Renal pelvis (tissue), 1 donor: ENCODE measurements at regions not wholly inside any gene's neighbourhood (a gene's known extent, or its start where the extent isn't known, plus 50 kb on each side); places are given as distances from the start of the nearest gene placed in this dataset.
"Not testable (repeated sequence)": the region's sequence is repeated elsewhere in the genome, so short reads cannot be mapped to it uniquely, and the experiment has no call there.

Experiments
- DNase-seq: peaks from one replicate; pipeline ENCODE4 v3.0.0-alpha.2; 2013

DNA sequence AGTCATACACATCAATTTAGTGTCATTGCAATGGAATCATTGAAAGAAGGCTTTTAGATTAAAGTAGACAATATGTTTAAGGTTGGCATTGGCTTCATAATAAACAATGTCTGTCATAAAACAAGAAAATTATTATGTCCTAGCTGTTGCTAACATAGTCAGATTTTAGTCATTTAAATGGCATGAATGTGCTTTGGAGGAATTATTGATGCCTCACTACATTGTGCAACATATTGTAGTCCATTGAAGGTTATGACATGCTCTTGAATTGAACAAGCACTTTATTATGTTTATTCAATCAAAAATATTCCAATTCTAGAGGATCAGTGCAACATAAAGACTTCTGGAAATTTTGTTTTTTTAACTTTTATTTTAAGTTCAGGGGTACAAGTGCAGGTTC is 489.8 kb upstream of the AMOT start:
- no peak for DNase-seq

DNA sequence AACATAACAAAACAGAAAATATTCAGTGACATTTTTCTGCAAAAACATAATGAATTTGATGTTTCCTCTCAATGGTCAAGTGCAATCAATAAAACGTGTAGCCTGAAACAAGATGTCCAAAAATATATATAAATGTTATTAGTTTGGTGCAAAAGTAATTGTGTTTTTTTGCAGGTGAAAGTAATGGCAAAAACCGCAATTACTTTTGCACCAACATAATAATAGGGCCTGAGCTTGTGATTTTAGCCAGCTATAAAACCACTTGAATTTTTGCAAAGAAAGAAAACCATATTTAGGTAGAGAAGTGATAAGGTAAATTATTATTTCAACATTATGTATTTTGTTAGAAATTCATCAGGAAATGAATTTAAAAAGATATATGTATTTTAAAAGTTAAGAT is 475.3 kb upstream of the AMOT start:
- DNase-seq = no peak

DNA sequence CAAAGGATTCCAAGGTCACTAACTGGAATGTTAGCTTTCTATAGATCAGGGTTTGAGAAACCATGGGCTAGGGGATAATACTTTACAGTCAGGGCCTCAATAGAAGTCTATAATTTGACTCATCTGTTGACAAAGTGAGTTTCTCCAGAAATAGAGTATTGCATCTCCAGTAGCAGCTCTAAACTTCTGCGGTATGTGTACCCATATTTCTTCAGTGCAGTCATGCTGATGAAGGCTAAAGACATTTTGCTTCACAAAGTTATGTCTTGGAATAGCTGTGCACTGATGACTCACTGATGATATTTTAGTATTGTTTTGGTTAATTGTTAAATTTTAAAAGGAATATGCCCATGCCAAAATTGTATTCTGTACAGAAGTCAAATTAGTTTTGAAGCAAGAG is 464.9 kb upstream of the AMOT start:
- DNase-seq = no peak

DNA sequence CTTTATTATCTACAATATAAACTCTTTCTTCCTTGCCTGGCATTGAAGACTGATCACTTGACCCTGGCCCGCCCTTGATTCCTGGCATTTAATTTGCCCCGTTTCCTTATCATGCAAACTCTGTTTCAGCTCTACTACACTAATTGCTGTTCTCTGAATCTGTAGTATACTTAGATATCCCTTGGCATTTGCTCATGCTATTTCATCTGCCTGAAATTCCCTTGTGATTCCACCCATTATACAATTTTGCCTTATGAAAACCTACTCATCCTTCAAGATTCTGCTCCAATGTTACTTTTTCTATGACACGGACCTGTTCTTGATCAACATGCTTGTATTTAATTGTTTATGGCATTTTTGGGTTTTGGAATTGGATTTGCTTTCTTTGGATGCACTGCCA is 459.9 kb upstream of the AMOT start:
- DNase-seq = no peak

- no peak for DNase-seq
Observed at GRCh38 chrX:113297437-113297836, 456.8 kb upstream of the AMOT start.

DNA sequence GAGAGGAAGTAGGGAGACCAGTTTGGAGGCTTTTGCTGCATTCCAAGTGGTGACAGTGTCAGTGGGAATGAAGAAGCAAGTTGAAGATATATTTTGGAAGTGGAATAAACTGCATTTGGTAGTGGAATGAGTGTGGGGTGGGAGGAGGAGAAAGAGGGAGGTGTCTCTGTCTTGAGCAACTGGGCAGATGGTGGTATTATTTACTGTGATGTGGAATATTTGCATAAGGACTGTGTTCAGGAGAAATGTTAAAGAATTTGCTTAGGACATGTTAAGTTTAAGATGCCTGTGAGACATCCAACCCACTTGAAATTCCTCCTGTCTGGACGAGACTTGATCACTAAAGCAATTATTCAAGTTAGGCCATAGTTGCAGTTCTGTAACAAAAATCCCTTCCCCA is 448.9 kb upstream of the AMOT start:
- no peak for DNase-seq

DNA sequence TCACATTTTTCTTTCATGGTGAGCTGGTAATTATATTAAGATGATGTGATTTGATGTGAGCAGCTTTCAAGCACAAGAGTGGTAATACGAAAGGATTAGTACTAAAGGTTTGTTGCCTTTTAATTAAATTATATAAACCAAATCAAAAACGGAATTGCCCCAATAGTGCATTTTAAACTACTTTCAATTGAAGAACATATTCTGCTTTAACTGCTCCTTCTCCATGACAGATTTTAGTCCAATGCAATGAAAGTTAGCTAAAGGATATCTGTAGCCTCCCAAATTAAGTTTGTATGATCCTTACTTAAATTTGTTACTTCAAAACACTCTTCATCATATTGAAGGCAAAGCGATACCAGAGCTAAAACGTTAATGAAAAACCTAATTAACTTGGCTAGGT is 447.1 kb upstream of the AMOT start:
- DNase-seq = no peak

DNA sequence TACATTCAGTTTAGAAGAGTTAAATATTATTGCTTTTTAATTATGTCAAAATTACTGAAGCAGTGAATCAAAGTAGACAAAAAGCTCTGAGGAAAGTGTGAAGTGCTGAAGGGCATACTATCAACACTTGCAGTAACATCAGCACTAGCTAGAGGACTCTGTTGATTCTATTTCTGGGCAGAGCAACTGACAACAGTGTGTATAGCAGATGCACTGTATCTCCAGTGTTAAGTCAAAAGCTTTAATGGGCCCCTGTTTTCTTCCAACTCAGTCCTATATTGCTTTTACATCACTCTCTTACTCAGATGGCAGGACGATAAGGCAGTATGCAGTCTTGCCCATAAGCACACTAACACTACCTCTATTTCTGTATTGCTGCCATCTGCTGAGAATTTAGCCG is 435.2 kb upstream of the AMOT start:
- no peak for DNase-seq

DNA sequence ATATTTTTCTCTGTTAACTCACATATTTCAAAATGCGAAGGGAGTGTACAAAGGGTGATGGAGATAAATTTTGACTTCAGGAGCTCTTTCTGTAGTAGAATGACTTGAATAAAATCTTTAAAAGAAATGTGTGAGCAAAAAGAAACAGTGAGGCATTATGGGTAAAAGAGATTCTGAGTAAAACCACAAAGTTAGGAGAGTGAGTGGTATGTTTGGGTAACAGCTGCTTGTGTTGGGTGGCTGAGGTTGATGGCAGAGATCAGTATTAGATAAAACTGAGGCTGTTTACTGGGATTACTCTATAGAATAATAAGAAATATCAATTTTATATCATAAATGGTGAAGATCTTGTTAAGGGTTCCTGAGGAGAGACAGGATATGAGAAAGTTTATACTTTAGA is 434.2 kb upstream of the AMOT start:
- no peak for DNase-seq

DNA sequence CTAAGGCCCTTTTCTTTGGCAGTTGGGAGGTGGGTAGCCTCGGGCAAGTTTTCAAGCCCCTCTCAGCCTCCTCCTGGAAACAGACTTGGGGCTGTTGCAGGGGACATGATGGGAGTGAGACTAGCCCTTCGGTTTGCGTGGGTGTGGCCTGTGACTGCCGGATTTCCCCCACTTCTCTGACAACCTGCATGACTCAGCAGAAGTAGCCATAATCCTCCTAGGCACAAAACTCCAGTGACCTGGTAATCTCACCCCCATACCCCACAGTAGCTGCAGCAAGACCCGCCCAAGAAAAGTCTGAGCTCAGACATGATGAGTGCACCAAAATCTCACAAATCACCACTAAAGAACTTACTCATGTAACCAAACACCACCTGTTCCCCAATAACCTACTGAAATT is 433.7 kb upstream of the AMOT start:
- no peak for DNase-seq

DNA sequence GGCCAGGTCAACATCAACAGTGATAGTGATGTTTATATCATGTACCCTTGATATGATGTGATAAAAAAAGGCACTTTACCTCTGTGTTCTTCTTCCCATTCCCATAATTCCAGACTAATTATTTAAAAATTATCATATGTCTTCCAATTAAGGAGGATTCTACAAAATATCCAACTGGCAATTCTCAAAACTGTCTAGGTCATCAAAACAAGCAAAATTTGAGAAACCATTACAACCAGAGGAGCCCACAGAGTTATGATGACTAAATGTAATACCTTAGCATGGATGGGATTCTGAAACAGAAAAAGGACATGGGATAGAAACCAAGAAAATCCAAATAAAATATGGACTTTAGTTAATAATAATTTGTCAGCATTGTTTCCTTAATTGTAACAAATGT is 428.6 kb upstream of the AMOT start:
- DNase-seq = no peak

GRCh38 chrX:113260474-113260873 is 419.8 kb upstream of the AMOT start:
- no peak for DNase-seq

GRCh38 chrX:113222305-113222704 is 381.7 kb upstream of the AMOT start:
- DNase-seq = no peak

DNA sequence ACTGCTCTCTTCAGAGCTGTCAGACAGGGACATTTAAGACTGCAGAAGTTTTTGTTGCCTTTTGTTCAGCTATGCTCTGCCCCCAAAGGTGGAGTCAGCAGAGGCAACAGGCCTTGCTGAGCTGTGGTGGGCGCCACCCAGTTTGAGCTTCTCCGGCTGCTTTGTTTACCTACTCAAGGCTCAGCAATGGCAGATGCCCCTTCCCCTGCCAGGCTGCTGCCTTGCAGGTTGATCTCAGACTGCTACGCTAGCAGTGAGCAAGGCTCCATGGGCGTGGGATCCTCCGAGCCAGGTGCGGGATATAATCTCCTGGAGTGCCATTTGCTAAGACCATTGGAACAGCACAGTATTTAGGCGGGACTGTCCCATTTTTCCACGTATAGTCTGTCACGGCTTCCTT is 371.4 kb upstream of the AMOT start:
- DNase-seq = no peak

DNA sequence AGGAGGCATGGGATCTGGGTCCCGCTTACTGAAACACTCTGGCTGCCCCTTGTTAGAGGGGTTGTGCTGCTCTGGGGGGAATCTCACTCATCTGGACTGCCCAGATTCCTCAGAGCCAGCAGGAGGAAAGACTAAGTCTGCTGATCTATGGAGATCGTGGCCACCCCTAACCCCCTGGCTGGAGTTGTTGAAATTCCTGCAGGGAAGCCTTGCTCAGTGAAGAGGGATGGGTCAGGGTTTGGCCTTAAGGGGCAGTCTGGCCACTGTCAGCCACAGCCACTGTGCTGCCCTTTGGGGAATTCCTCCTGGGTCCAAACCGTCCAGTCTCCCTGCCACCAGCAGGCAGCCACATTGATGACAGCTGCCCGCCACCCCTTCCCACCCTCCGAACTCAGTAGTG is 362.0 kb upstream of the AMOT start:
- DNase-seq = no peak

DNA sequence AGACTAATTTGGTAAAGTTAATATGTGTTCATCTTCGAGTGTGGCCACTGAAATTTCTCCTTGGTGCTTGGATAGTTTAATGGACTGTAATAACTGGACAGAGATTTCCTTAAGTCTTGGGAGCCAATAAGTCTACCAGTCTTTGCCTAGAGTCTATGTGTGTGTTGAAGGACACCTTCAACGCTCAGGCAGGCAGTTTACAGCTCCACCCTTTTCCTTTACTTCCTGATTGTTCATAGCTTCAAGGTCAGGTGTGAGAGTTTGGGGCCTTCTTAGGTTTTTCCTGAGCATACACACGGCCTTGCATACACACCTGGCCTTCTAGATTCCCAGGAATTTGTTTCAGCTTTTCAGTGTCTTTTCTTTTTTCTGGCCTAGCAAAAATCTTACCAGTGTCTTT is 355.3 kb upstream of the AMOT start:
- no peak for DNase-seq

DNA sequence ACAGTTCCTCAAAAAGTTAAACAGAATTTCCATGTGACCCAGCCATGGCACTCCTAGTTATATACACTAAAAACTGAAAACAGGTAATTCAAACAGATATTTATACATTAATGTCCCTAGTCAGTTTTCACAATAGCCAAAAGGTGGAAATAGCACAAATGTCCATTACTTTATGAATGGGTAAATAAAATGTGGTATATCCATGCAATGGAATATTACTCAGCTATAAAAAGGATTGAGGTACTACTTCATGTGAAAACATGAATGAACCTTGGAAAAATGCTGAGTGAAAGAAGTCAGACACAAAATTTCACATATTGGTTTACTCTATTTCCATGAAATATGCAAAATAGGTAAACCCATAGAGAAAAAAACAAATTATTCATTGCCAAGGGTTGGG is 351.8 kb upstream of the AMOT start:
- no peak for DNase-seq

DNA sequence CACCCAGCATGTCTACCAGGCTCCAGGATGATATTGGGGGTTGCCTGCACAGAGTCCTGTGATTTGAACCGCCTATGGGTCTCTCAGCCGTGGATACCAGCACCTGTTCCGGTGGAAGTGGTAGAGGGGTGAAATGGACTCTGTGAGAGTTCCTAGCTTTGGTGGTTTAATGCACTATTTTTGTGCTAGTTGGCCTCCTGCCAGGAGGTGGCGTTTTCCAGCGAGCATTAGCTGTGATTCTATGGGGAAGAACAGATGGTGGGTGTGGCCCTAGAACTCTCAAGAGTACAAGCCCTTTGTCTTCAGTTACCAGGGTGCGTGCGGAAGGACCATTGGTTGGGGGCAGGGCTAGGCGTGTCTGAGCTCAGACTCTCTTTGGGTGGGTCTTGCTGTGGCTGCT is 316.9 kb upstream of the AMOT start:
- DNase-seq = no peak

- not testable (repeated sequence) for DNase-seq
Observed at GRCh38 chrX:113154315-113154714, 313.7 kb upstream of the AMOT start.

GRCh38 chrX:113136836-113137235 is 296.2 kb upstream of the AMOT start:
- no peak for DNase-seq

DNA sequence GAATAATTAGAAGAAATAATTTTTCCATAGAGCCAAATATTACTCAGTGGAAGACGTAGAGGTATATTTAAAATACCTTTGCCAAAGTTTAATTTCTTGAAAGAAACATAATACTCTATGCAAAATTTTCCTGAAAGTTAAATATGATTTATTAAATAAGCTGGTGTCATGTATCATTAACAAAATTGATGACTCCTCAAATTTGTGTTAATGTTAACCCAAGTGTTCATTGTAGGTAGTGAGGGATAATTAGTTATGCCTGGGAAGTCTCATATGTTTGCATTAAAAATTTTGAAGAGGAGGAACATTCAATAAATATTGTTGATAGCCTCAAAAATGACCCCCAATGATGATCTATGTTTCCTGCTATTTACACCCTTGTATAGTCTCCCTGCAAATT is 292.7 kb upstream of the AMOT start:
- no peak for DNase-seq

- no peak for DNase-seq
Observed at GRCh38 chrX:113124693-113125092, 284.1 kb upstream of the AMOT start.

DNA sequence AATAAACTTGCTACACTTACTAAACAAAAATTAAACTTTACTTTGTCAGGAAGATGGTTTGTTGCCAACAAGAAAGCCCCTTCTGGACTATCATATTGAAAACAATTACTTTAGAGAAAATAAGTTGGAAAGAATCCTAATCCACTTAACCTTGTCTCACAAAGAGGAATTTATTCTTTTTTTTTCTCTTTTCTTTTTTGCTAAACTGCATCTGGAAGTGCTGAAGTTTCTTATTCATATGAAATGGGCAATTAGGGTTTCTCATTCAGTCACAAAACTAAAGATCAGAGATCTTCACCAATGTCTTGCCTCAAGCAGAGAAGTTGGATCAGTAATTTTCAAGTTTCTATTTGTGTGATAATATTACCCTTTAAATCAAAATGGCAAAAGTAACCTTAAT is 234.9 kb upstream of the AMOT start:
- no peak for DNase-seq

DNA sequence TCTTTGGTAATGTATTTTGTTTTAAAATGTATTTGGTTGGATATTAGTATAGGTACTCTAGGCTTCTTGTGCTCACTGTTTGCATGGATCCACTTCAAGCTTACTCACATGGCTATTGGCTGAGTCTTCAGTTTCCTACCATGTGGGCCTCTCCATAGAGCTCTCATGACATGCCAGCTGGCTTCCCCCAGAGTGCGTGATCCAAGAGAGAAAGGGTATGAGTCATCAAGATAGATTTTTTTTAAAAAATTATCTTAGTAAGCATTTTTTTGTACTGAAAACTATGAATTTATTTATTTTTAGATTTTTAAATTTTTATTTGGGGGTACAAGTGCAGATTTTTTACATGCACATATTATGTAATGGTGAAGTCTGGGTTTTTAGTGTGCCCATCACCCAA is 219.1 kb upstream of the AMOT start:
- no peak for DNase-seq

DNA sequence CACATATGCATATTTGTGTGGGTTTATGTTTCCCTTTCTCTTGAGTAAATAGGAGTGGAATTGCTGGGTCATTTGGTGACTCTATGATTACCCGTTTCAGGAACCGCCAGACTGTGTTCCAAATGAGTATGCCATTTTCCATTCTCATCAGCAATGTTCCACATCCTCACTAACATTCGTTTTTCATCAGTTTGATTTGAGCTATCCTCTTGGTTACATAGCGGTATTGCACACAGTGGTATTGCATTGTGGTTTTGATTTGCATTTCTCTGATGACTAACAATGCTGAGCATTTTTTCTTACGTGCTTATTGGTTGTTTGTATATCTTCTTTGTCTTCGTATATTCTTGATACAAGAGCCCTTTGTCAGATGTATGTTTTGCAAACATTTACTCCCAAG is 218.0 kb upstream of the AMOT start:
- DNase-seq = no peak

DNA sequence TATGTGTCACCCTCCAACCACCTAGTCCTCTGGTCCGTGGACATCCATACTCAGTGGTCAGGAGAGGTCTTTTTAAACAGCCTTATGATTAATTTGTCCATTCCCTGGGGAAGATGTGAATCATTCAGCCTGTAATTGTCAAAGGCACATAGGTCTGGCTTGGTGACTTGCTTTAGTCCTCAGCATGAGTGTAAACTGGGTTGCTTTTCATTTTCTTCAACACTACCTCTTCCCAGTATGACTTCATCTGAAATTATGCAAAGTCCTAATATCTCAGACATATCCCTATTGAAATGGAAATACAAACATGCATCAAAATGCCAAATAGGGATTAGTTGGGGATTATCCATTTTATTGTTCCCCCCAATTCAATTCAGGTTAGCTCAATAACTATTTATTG is 208.3 kb upstream of the AMOT start:
- DNase-seq = no peak
